H1 (cell line): ENCODE measurements at regions not wholly inside any gene's neighbourhood (a gene's known extent, or its start where the extent isn't known, plus 50 kb on each side); places are given as distances from the start of the nearest gene placed in this dataset.

Experiments used
- ASH2L ChIP-seq: fragments of 200-600, 300-600 bp; sonication (generic); IDR thresholded peaks from one replicate; pipeline ENCODE4 v1.7.1; 2017; ENCODE audit warnings: low read length
- ATF3 ChIP-seq: IDR thresholded peaks from 2 replicates; pipeline ENCODE4 v1.6.1; 2011; ENCODE audit warnings: low read depth, mild to moderate bottlenecking, low read length; ENCODE audit not compliant: insufficient read depth
- NANOG ChIP-seq: IDR thresholded peaks from 2 replicates; pipeline ENCODE4 v1.6.1; 2011; ENCODE audit warnings: low read length, low read depth, mild to moderate bottlenecking, inconsistent platforms; ENCODE audit not compliant: insufficient read depth, poor library complexity, severe bottlenecking
- PHF8 ChIP-seq: fragments of 200-600 bp; sonication (generic); conservative IDR thresholded peaks from 2 replicates; pipeline ENCODE4 v1.7.1; 2012; ENCODE audit warnings: low read depth, mild to moderate bottlenecking, inconsistent platforms, low read length, moderate library complexity
- TF ChIP-seq, protein P1 (sequence below), 3 experiments: IDR thresholded peaks; 1 replicate in 2 of 3; 2 replicates in 1 of 3; pipeline versions ENCODE4 v1.5.1 to v1.6.1; 2011; ENCODE audit warnings: low read length in 3 of 3, mild to moderate bottlenecking in 3 of 3, inconsistent platforms in 2 of 3, low read depth in 1 of 3, moderate library complexity in 1 of 3; ENCODE audit not compliant: insufficient read depth in 1 of 3; ENCODE audit errors: control extremely low read depth in 1 of 3

DNA sequence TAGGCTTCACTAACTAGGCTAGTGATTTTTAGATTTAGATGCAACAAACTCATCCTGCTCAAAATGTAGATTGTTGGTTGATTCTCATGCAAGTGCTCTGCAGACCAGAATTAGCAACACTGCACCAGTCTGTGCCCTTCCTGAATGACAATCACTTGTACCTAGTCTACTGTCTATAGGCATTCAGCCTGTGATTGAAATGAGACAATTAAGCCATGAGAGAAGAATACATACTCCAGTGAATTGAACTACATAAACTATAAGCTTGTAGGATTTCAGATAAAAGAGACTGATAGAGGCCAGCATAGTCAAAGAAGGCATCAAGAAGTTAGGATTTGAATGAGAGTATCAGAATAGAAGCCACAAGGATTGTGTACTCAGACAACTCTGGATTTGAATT, 138.3 kb upstream of the NRXN1 start (continued):
- TF ChIP-seq NANOG (no peak), PHF8 (no peak), ASH2L (no peak), ATF3 (no peak)
- TF ChIP-seq, protein P1, sequence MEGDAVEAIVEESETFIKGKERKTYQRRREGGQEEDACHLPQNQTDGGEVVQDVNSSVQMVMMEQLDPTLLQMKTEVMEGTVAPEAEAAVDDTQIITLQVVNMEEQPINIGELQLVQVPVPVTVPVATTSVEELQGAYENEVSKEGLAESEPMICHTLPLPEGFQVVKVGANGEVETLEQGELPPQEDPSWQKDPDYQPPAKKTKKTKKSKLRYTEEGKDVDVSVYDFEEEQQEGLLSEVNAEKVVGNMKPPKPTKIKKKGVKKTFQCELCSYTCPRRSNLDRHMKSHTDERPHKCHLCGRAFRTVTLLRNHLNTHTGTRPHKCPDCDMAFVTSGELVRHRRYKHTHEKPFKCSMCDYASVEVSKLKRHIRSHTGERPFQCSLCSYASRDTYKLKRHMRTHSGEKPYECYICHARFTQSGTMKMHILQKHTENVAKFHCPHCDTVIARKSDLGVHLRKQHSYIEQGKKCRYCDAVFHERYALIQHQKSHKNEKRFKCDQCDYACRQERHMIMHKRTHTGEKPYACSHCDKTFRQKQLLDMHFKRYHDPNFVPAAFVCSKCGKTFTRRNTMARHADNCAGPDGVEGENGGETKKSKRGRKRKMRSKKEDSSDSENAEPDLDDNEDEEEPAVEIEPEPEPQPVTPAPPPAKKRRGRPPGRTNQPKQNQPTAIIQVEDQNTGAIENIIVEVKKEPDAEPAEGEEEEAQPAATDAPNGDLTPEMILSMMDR (IDR thresholded peaks at IDR 0.05; ENCODE audit: control extremely low read depth in 1 of 3, insufficient read depth in 1 of 3, low read depth in 1 of 3, low read length in 3 of 3), result no peak
- TF ChIP-seq, all 59 proteins: peak for 0
